ENCODE measurements at regions not wholly inside any gene's neighbourhood (a gene's known extent, or its start where the extent isn't known, plus 50 kb on each side); places are given as distances from the start of the nearest gene placed in this dataset.
"Not testable (repeated sequence)": the region's sequence is repeated elsewhere in the genome, so short reads cannot be mapped to it uniquely, and the experiment has no call there.

GRCh38 chrX:125444659-125445058, 125.0 kb downstream of the TEX13C start:
- Histone ChIP-seq H3K27ac (ENCODE audit: low read depth in 1 of 3, low read length in 2 of 3) (no peak overlapping the region), H3K9me3 (ENCODE audit: control insufficient read depth in 2 of 2, insufficient read depth in 1 of 2, low read depth in 1 of 2, low read length in 1 of 2) (no peaks in the 10 kb centered on the region), H3K27me3 (ENCODE audit: control insufficient read depth in 3 of 3, insufficient read depth in 3 of 3, low read length in 3 of 3) (no peaks in the 10 kb centered on the region), H3K4me1 (ENCODE audit: control insufficient read depth in 3 of 3, insufficient read depth in 2 of 3, low read depth in 1 of 3, low read length in 2 of 3) (no peaks in the 10 kb centered on the region), H3K4me3 (ENCODE audit: low read depth in 1 of 3, low read length in 3 of 3) (no peak overlapping the region), H3K36me3 (ENCODE audit: control insufficient read depth in 3 of 3, insufficient read depth in 2 of 3, low read depth in 1 of 3, low read length in 3 of 3) (no peaks in the 10 kb centered on the region)
- DNase-seq (no peak), FAIRE-seq (no peak)
- 72 to 83% (median 79%) methylated on average over 1 of the region's 1 CpG for whole genome bisulfite sequencing, 3 donors

- FAIRE-seq (no peak), DNase-seq (no peak)
- Histone ChIP-seq H3K27ac (ENCODE audit: low read depth in 1 of 3, low read length in 2 of 3) (no peak overlapping the region), H3K4me1 (ENCODE audit: control insufficient read depth in 3 of 3, insufficient read depth in 2 of 3, low read depth in 1 of 3, low read length in 2 of 3) (no peaks in the 10 kb centered on the region), H3K36me3 (ENCODE audit: control insufficient read depth in 3 of 3, insufficient read depth in 2 of 3, low read depth in 1 of 3, low read length in 3 of 3) (no peaks in the 10 kb centered on the region), H3K27me3 (ENCODE audit: control insufficient read depth in 3 of 3, insufficient read depth in 3 of 3, low read length in 3 of 3) (no peaks in the 10 kb centered on the region), H3K4me3 (ENCODE audit: low read depth in 1 of 3, low read length in 3 of 3) (no peak overlapping the region), H3K9me3 (ENCODE audit: control insufficient read depth in 2 of 2, insufficient read depth in 1 of 2, low read depth in 1 of 2, low read length in 1 of 2) (no peaks in the 10 kb centered on the region)
Measured at GRCh38 chrX:125475482-125475881, 155.8 kb downstream of the TEX13C start.

DNA sequence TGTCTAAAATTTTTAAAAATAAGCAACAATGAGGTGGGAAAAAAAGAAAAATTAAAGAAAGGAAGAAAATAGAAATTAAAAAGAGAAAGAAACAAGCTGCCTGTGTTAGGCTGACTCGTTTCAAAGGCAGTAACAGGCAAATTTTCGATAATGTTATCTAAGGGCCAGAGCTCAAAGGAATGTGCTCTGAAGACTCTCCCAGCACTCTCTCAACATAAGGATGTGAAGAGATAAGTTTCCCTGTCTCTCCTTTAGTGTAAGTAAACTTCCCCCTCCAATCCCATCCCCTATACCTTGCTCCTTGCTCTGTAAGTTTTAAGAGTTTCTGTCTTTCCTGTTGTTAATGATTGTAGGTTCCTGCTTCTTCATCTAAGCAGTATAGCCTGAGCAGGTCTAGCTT, 172.8 kb downstream of the TEX13C start:
- H3K36me3 ChIP-seq (ENCODE audit: control insufficient read depth in 3 of 3, insufficient read depth in 2 of 3, low read depth in 1 of 3, low read length in 3 of 3), result no peaks in the 10 kb centered on the region
- FAIRE-seq (no peak), DNase-seq (no peak)
- H3K4me3 ChIP-seq (ENCODE audit: low read depth in 1 of 3, low read length in 3 of 3), result no peak overlapping the region
- H3K27ac ChIP-seq (ENCODE audit: low read depth in 1 of 3, low read length in 2 of 3), result no peak overlapping the region
- H3K4me1 ChIP-seq (ENCODE audit: control insufficient read depth in 3 of 3, insufficient read depth in 2 of 3, low read depth in 1 of 3, low read length in 2 of 3), result no peaks in the 10 kb centered on the region
- 38 to 44% (median 43%) methylated on average over 2 of the region's 2 CpGs for WGBS, 3 donors
- H3K27me3 ChIP-seq (ENCODE audit: control insufficient read depth in 3 of 3, insufficient read depth in 3 of 3, low read length in 3 of 3), result no peaks in the 10 kb centered on the region
- no peaks in the 10 kb centered on the region for H3K9me3 ChIP-seq (ENCODE audit: control insufficient read depth in 2 of 2, insufficient read depth in 1 of 2, low read depth in 1 of 2, low read length in 1 of 2)

DNA sequence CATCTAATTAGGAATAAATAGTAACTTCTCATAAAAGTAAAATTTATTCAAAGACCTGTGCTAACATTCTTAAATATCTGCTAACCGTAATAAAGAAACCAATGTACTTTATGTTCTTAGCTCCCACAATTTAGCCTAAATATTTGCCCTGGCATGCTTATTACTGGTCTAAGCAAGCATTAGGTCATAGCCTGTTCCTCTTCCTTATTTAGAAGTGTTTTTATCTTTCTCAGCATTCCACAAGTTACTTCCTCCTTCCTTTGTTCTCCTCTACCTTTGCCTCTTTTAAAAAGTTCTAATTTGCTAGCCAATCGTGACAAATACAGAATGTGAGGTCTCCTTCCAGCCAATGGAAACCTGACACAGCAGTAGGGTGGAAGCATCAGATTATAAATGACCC, 173.3 kb downstream of the TEX13C start:
- not testable (repeated sequence) for DNase-seq; H3K4me3 ChIP-seq (ENCODE audit: low read depth in 1 of 3, low read length in 3 of 3); FAIRE-seq; H3K4me1 ChIP-seq (ENCODE audit: control insufficient read depth in 3 of 3, insufficient read depth in 2 of 3, low read depth in 1 of 3, low read length in 2 of 3); H3K36me3 ChIP-seq (ENCODE audit: control insufficient read depth in 3 of 3, insufficient read depth in 2 of 3, low read depth in 1 of 3, low read length in 3 of 3); H3K27ac ChIP-seq (ENCODE audit: low read depth in 1 of 3, low read length in 2 of 3); H3K27me3 ChIP-seq (ENCODE audit: control insufficient read depth in 3 of 3, insufficient read depth in 3 of 3, low read length in 3 of 3); H3K9me3 ChIP-seq (ENCODE audit: control insufficient read depth in 2 of 2, insufficient read depth in 1 of 2, low read depth in 1 of 2, low read length in 1 of 2)
- 45 to 68% (median 50%) methylated on average over 2 of the region's 2 CpGs for WGBS, 3 donors

DNA sequence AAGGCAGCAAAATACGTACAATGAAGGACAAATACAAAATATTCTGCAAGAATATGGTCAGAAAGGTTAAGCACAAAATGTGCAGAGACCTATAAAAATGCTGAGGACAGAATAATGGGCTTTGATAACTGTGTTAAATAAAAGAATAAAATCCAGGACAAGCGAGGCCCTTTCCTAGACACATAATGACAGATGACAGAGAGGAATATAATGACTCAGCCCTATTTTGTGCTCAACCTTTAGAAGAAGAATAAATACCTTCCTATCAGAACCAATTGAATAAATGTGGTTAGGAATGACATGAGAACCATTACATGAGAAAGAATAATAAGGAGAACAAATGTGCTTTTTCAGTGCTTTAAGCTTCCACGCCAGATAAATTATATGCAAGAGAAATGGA, 178.0 kb downstream of the TEX13C start:
- FAIRE-seq, result no peak
- no peaks in the 10 kb centered on the region for H3K36me3 ChIP-seq (ENCODE audit: control insufficient read depth in 3 of 3, insufficient read depth in 2 of 3, low read depth in 1 of 3, low read length in 3 of 3)
- H3K4me3 ChIP-seq (ENCODE audit: low read depth in 1 of 3, low read length in 3 of 3), result no peak overlapping the region
- no peaks in the 10 kb centered on the region for H3K9me3 ChIP-seq (ENCODE audit: control insufficient read depth in 2 of 2, insufficient read depth in 1 of 2, low read depth in 1 of 2, low read length in 1 of 2)
- DNase-seq, result no peak
- H3K4me1 ChIP-seq (ENCODE audit: control insufficient read depth in 3 of 3, insufficient read depth in 2 of 3, low read depth in 1 of 3, low read length in 2 of 3), result no peaks in the 10 kb centered on the region
- WGBS, 3 donors, result 57 to 73% (median 58%) methylated on average over 3 of the region's 3 CpGs
- no peaks in the 10 kb centered on the region for H3K27me3 ChIP-seq (ENCODE audit: control insufficient read depth in 3 of 3, insufficient read depth in 3 of 3, low read length in 3 of 3)
- no peak overlapping the region for H3K27ac ChIP-seq (ENCODE audit: low read depth in 1 of 3, low read length in 2 of 3)

DNA sequence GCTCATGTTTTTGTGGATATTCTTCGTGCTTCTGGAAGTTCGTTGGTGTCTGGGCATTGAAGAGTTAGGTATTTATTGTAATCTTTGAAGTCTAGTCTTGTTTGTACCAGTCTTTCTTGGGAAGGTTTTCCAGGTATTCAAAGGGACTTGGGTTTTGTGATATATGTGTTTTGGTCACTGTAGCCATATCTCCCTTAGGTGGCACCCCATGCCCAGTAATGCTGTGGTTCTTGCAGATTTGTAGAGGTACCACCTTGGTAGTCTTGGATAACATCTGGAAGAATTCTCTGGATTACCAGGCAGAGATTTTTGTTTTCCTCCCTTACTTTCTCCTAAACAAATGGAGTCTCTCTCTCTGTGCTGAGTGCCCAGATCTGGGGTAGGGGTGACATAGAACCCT, 184.1 kb downstream of the TEX13C start:
- DNase-seq, result no peak
- Histone ChIP-seq H3K4me3 (ENCODE audit: low read depth in 1 of 3, low read length in 3 of 3) (no peak overlapping the region), H3K27me3 (ENCODE audit: control insufficient read depth in 3 of 3, insufficient read depth in 3 of 3, low read length in 3 of 3) (no peaks in the 10 kb centered on the region), H3K4me1 (ENCODE audit: control insufficient read depth in 3 of 3, insufficient read depth in 2 of 3, low read depth in 1 of 3, low read length in 2 of 3) (no peaks in the 10 kb centered on the region), H3K27ac (ENCODE audit: low read depth in 1 of 3, low read length in 2 of 3) (no peak overlapping the region), H3K9me3 (ENCODE audit: control insufficient read depth in 2 of 2, insufficient read depth in 1 of 2, low read depth in 1 of 2, low read length in 1 of 2) (peaks cover 0 to 15% of the 10 kb centered on the region in 2 donors), H3K36me3 (ENCODE audit: control insufficient read depth in 3 of 3, insufficient read depth in 2 of 3, low read depth in 1 of 3, low read length in 3 of 3) (no peaks in the 10 kb centered on the region)
- WGBS, 3 donors, result 48 to 83% (median 60%) methylated on average over 2 of the region's 2 CpGs
- no peak for FAIRE-seq

- FAIRE-seq, result no peak
- 92 to 94% (median 93%) methylated on average over 2 of the region's 2 CpGs for WGBS, 3 donors
- H3K4me3 ChIP-seq (ENCODE audit: low read depth in 1 of 3, low read length in 3 of 3), result no peak overlapping the region
Measured at GRCh38 chrX:125505207-125505606, 185.5 kb downstream of the TEX13C start.

DNA sequence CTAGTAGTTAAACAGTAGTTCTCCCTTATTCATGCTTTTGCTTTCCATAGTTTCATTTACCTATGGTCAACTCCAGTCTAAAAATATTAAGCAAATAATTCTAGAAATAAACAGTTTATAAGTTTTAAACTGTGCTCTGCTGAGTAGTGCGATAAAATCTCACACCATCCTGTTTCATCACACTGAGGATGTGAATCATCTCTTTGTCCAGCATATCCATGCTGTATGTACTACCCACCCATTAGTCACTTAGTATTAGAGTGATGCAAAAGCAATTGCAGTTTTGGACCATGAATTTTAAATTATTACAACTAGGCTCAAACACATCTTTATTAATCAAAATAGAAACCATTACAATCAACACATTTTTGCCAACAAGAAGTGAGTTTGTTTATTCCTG, 187.4 kb downstream of the TEX13C start:
- Histone ChIP-seq H3K9me3 (ENCODE audit: control insufficient read depth in 2 of 2, insufficient read depth in 1 of 2, low read depth in 1 of 2, low read length in 1 of 2) (peaks cover 0 to 15% of the 10 kb centered on the region in 2 donors), H3K4me3 (ENCODE audit: low read depth in 1 of 3, low read length in 3 of 3) (no peak overlapping the region), H3K36me3 (ENCODE audit: control insufficient read depth in 3 of 3, insufficient read depth in 2 of 3, low read depth in 1 of 3, low read length in 3 of 3) (no peaks in the 10 kb centered on the region), H3K27ac (ENCODE audit: low read depth in 1 of 3, low read length in 2 of 3) (no peak overlapping the region), H3K4me1 (ENCODE audit: control insufficient read depth in 3 of 3, insufficient read depth in 2 of 3, low read depth in 1 of 3, low read length in 2 of 3) (no peaks in the 10 kb centered on the region), H3K27me3 (ENCODE audit: control insufficient read depth in 3 of 3, insufficient read depth in 3 of 3, low read length in 3 of 3) (no peaks in the 10 kb centered on the region)
- no peak for FAIRE-seq
- WGBS, 3 donors, result 87 to 97% (median 89%) methylated on average over 1 of the region's 1 CpG
- no peak for DNase-seq

More at GRCh38 chrX:125505207-125505606, 185.5 kb downstream of the TEX13C start:
- no peaks in the 10 kb centered on the region for H3K4me1 ChIP-seq (ENCODE audit: control insufficient read depth in 3 of 3, insufficient read depth in 2 of 3, low read depth in 1 of 3, low read length in 2 of 3)
- H3K27ac ChIP-seq (ENCODE audit: low read depth in 1 of 3, low read length in 2 of 3), result no peak overlapping the region
- DNase-seq, result no peak
- H3K27me3 ChIP-seq (ENCODE audit: control insufficient read depth in 3 of 3, insufficient read depth in 3 of 3, low read length in 3 of 3), result no peaks in the 10 kb centered on the region
- H3K36me3 ChIP-seq (ENCODE audit: control insufficient read depth in 3 of 3, insufficient read depth in 2 of 3, low read depth in 1 of 3, low read length in 3 of 3), result no peaks in the 10 kb centered on the region
- H3K9me3 ChIP-seq (ENCODE audit: control insufficient read depth in 2 of 2, insufficient read depth in 1 of 2, low read depth in 1 of 2, low read length in 1 of 2), result peaks cover 0 to 15% of the 10 kb centered on the region in 2 donors

GRCh38 chrX:125520029-125520428, 200.4 kb downstream of the TEX13C start:
- H3K9me3 ChIP-seq (ENCODE audit: control insufficient read depth in 2 of 2, insufficient read depth in 1 of 2, low read depth in 1 of 2, low read length in 1 of 2), result no peaks in the 10 kb centered on the region
- DNase-seq (no peak), FAIRE-seq (no peak)
- no peak overlapping the region for H3K27ac ChIP-seq (ENCODE audit: low read depth in 1 of 3, low read length in 2 of 3)
- H3K4me3 ChIP-seq (ENCODE audit: low read depth in 1 of 3, low read length in 3 of 3), result no peak overlapping the region
- WGBS, 3 donors, result 59 to 74% (median 63%) methylated on average over 1 of the region's 1 CpG
- no peaks in the 10 kb centered on the region for H3K4me1 ChIP-seq (ENCODE audit: control insufficient read depth in 3 of 3, insufficient read depth in 2 of 3, low read depth in 1 of 3, low read length in 2 of 3)
- H3K27me3 ChIP-seq (ENCODE audit: control insufficient read depth in 3 of 3, insufficient read depth in 3 of 3, low read length in 3 of 3), result no peaks in the 10 kb centered on the region
- H3K36me3 ChIP-seq (ENCODE audit: control insufficient read depth in 3 of 3, insufficient read depth in 2 of 3, low read depth in 1 of 3, low read length in 3 of 3), result no peaks in the 10 kb centered on the region
